ENCODE measurements at regions not wholly inside any gene's neighbourhood (a gene's known extent, or its start where the extent isn't known, plus 50 kb on each side); places are given as distances from the start of the nearest gene placed in this dataset.

- 90 to 92% methylated on average over 7 of the region's 7 CpGs for WGBS, 2 donors
- no peaks in the 10 kb centered on the region for H3K36me3 ChIP-seq (ENCODE audit: low read depth, missing control alignments)
- DNase-seq = no peak
- H3K4me3 ChIP-seq = no peak overlapping the region
- H3K27ac ChIP-seq = no peak overlapping the region
- no peaks in the 10 kb centered on the region for H3K9me3 ChIP-seq
- H3K27me3 ChIP-seq = no peaks in the 10 kb centered on the region
- H3K4me1 ChIP-seq = no peaks in the 10 kb centered on the region
- intact Hi-C loops (cut with DNase I; ENCODE audit: low total_unique reads) = no loop called here
- TF ChIP-seq CTCF (IDR thresholded peaks at IDR 0.05) (no peak), POLR2A (IDR thresholded peaks at IDR 0.05) (no peak)
Observed at GRCh38 chr21:34192646-34193285, 119.4 kb downstream of the MRPS6 start.

- Histone ChIP-seq H3K36me3 (ENCODE audit: low read depth, missing control alignments) (no peaks in the 10 kb centered on the region), H3K27ac (no peak overlapping the region), H3K27me3 (no peaks in the 10 kb centered on the region), H3K4me3 (no peak overlapping the region), H3K4me1 (no peaks in the 10 kb centered on the region), H3K9me3 (no peaks in the 10 kb centered on the region)
- TF ChIP-seq CTCF (IDR thresholded peaks at IDR 0.05) (no peak), POLR2A (IDR thresholded peaks at IDR 0.05) (no peak)
- WGBS, 2 donors = 84 to 90% methylated on average over 5 to 6 of the region's 6 CpGs
- no peak for DNase-seq
- intact Hi-C loops (cut with DNase I; ENCODE audit: low total_unique reads) = no loop called here
Observed at GRCh38 chr21:34195335-34195734, 122.0 kb downstream of the MRPS6 start.

GRCh38 chr21:34196996-34197395 is 123.6 kb downstream of the MRPS6 start:
- H3K4me1 ChIP-seq = peaks cover 5% of the 10 kb centered on the region
- WGBS, 2 donors = 90% methylated on average over 6 of the region's 6 CpGs

GRCh38 chr21:34197561-34197960 is 124.2 kb downstream of the MRPS6 start:
- no peak for DNase-seq
- Histone ChIP-seq H3K36me3 (ENCODE audit: low read depth, missing control alignments) (no peaks in the 10 kb centered on the region), H3K4me1 (peaks cover 5% of the 10 kb centered on the region), H3K9me3 (no peaks in the 10 kb centered on the region), H3K27ac (no peak overlapping the region), H3K4me3 (no peak overlapping the region), H3K27me3 (no peaks in the 10 kb centered on the region)
- TF ChIP-seq POLR2A (IDR thresholded peaks at IDR 0.05) (no peak), CTCF (IDR thresholded peaks at IDR 0.05) (no peak)
- WGBS, 2 donors = 84 to 91% methylated on average over 3 of the region's 3 CpGs
- intact Hi-C loops (cut with DNase I; ENCODE audit: low total_unique reads) = no loop called here

More at GRCh38 chr21:34196996-34197395, 123.6 kb downstream of the MRPS6 start:
- H3K27ac ChIP-seq = no peak overlapping the region
- TF ChIP-seq CTCF (IDR thresholded peaks at IDR 0.05) (no peak), POLR2A (IDR thresholded peaks at IDR 0.05) (no peak)
- no peaks in the 10 kb centered on the region for H3K9me3 ChIP-seq
- H3K4me3 ChIP-seq = no peak overlapping the region
- DNase-seq = no peak
- no peaks in the 10 kb centered on the region for H3K36me3 ChIP-seq (ENCODE audit: low read depth, missing control alignments)
- H3K27me3 ChIP-seq = no peaks in the 10 kb centered on the region
- intact Hi-C loops (cut with DNase I; ENCODE audit: low total_unique reads) = no loop called here
